Common myeloid progenitor, CD34-positive (primary cell): ENCODE measurements at regions not wholly inside any gene's neighbourhood (a gene's known extent, or its start where the extent isn't known, plus 50 kb on each side); places are given as distances from the start of the nearest gene placed in this dataset.
A peak's percentile ranks its signal among the peaks of the same experiment; 100 is the strongest.

ENCODE experiments used
- CTCF ChIA-PET: fragments of 350-600 bp; sonication (Branson Sonifier 250); formaldehyde crosslinking; loops from one replicate; lab custom pipeline; 2021; ENCODE audit warnings: antibody characterized with exemption; lab: Charles Lee
- POLR2A ChIA-PET: fragments of 350-600 bp; sonication (Branson Sonifier 250); formaldehyde crosslinking; loops from one replicate; lab custom pipeline; 2021; ENCODE audit warnings: antibody characterized with exemption; lab: Charles Lee
- DNase-seq, 3 donors: peaks; one replicate each; pipeline versions ENCODE4 v3.0.0 to v3.0.0-alpha.2; 2013
- H3K27ac ChIP-seq, 2 experiments: 1 replicate in 1 of 2; 2 replicates in 1 of 2; pipeline ENCODE4 v1.7.0; 2013; ENCODE audit warnings: inconsistent platforms in 2 of 2, low read length in 2 of 2, mild to moderate bottlenecking in 2 of 2, low read depth in 1 of 2, moderate library complexity in 1 of 2; ENCODE audit not compliant: severe bottlenecking in 2 of 2, insufficient read depth in 1 of 2, poor library complexity in 1 of 2
- H3K27me3 ChIP-seq, 5 experiments: replicated peaks in 2 of 5; 1 replicate in 3 of 5; 2 replicates in 2 of 5; pipeline versions ENCODE4 v1.6.1 to v1.7.0; 2013; ENCODE audit warnings: low read length in 4 of 5, mild to moderate bottlenecking in 2 of 5, moderate library complexity in 2 of 5, inconsistent platforms in 1 of 5; ENCODE audit not compliant: insufficient read depth in 5 of 5, control insufficient read depth in 4 of 5
- H3K36me3 ChIP-seq, 4 experiments: 1 replicate in 2 of 4; 2 replicates in 2 of 4; pipeline versions ENCODE4 v1.6.1 to v1.7.0; 2013; ENCODE audit warnings: low read length in 3 of 4, control low read depth in 1 of 4, mild to moderate bottlenecking in 1 of 4; ENCODE audit not compliant: control insufficient read depth in 4 of 4, insufficient read depth in 4 of 4
- H3K4me1 ChIP-seq, 4 experiments: 1 replicate in 3 of 4; 2 replicates in 1 of 4; pipeline versions ENCODE4 v1.6.1 to v1.7.1; 2013; ENCODE audit warnings: low read length in 3 of 4, mild to moderate bottlenecking in 3 of 4, control low read depth in 1 of 4, inconsistent platforms in 1 of 4, moderate library complexity in 1 of 4; ENCODE audit not compliant: control insufficient read depth in 4 of 4, insufficient read depth in 4 of 4; ENCODE audit errors: control extremely low read depth in 1 of 4
- H3K4me3 ChIP-seq, 7 experiments: 1 replicate in 4 of 7; 2 replicates in 3 of 7; pipeline versions ENCODE4 v1.5.1 to v1.7.0; 2013; ENCODE audit warnings: mild to moderate bottlenecking in 7 of 7, low read length in 6 of 7, moderate library complexity in 6 of 7, inconsistent platforms in 2 of 7, low read depth in 2 of 7, control low read depth in 1 of 7; ENCODE audit not compliant: insufficient read depth in 4 of 7, control insufficient read depth in 1 of 7; ENCODE audit errors: extremely low read depth in 1 of 7
- H3K9me3 ChIP-seq, 5 experiments: 1 replicate in 4 of 5; 2 replicates in 1 of 5; pipeline versions ENCODE4 v1.6.1 to v1.7.1; 2013; ENCODE audit warnings: low read length in 4 of 5, mild to moderate bottlenecking in 2 of 5, inconsistent platforms in 1 of 5, low read depth in 1 of 5, moderate library complexity in 1 of 5; ENCODE audit not compliant: control insufficient read depth in 4 of 5, insufficient read depth in 2 of 5; ENCODE audit errors: control extremely low read depth in 1 of 5
- WGBS: methylation state at CpG from one replicate; pipeline ENCODE4 v1.1.5; 2013; ENCODE audit not compliant: insufficient coverage; 5-methylcytosine and 5-hydroxymethylcytosine counted together

DNA sequence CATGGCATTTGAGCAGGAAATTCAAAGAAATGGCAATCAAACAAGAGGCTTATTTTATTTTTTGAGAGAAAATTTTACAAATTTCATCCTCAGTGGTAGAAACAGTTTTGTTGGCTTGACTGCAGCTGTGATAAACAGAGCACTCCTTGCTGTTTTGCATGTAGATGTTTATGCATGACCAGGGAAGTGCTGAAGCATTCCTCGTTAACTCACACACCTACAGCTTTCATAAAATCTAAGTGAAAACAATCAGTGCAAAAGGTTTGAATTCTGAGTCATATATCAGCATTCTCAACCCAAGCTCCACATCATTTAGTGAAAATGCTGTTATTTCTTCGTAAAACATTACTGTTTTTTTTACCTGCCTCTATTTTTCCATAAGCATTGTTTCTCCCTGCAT, 146.6 kb upstream of the CCDC68 start:
- H3K27me3 ChIP-seq: no peaks in the 10 kb centered on the region
- no peak overlapping the region for H3K27ac ChIP-seq
- H3K4me3 ChIP-seq: no peak overlapping the region
- no peak for DNase-seq
- ChIA-PET CTCF (no interaction called here), POLR2A (no interaction called here)
- H3K36me3 ChIP-seq: no peaks in the 10 kb centered on the region
- no peaks in the 10 kb centered on the region for H3K4me1 ChIP-seq
- no peaks in the 10 kb centered on the region for H3K9me3 ChIP-seq
- WGBS: no CpG with 5 or more reads among the region's 2 CpGs

DNA sequence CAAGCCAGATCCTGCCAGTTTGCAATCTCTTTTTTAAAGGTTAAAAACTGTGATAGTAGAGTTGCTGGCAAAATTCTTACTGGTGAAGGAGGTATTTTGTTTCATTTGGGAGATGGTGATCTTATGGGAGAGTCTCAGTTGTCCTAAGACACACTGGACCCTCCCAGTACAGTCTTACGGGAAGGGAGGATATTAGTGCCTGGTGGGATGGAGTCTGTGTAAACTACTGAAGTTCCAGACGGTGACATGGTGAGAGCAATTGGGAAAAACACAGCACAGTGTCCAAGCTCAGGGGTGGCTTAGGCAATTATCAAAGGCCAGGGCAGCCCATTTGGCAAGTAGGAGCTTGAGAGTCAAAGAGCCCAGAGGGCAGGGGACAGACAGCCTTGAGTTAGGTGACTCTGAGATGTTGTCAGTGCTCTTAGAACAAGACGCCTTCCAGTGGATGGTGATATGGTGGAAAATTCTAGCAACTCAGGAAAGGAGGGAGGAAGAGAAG, 143.7 kb upstream of the CCDC68 start:
- Histone ChIP-seq H3K27ac (no peak overlapping the region), H3K9me3 (no peaks in the 10 kb centered on the region), H3K4me1 (no peaks in the 10 kb centered on the region), H3K4me3 (no peak overlapping the region), H3K36me3 (no peaks in the 10 kb centered on the region), H3K27me3 (no peaks in the 10 kb centered on the region)
- ChIA-PET POLR2A (no interaction called here), CTCF (no interaction called here)
- WGBS: 100% methylated on average over 2 of the region's 3 CpGs
- no peak for DNase-seq

DNA sequence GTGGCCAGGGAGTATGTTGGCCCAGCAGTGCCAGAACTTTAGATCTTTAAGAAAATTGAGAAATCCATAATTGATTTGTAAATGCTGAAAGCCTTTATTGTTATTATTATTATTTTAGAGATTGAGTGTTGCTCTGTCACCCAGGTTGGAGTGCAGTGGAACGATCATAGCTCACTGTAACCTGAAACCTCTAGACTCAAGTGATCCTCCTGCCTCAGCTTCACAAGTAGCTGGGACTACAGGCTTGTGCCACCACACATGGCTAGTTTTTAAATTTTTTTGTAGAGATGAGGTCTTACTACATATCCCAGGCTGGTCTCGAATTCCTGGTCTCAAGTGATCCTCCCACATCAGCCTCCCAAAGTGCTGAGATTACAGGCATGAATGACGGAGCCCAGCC, 143.2 kb upstream of the CCDC68 start:
- no peak for DNase-seq
- Histone ChIP-seq H3K4me1 (no peaks in the 10 kb centered on the region), H3K27me3 (no peaks in the 10 kb centered on the region), H3K9me3 (no peaks in the 10 kb centered on the region), H3K27ac (no peak overlapping the region), H3K36me3 (no peaks in the 10 kb centered on the region), H3K4me3 (no peak overlapping the region)
- ChIA-PET CTCF (no interaction called here), POLR2A (no interaction called here)
- 100% methylated on average over 1 of the region's 3 CpGs for WGBS

DNA sequence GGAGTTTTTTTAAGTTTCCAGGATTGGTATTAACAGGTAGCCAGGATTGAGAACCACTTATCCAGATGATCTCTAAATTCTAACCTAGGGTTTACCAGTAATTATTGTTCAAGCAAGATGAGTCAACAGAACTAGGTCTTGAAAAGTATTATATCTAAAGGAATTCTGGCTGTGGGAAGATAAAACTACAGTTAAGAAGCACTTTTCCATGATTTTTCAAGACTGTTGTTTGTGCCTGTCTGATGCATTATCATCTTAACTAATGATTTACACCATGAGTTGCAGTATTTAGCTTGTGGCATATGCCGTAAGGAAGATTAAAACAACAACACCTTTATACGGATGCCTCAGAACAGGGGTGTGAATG, 142.2 kb upstream of the CCDC68 start:
- Histone ChIP-seq H3K4me3 (no peak overlapping the region), H3K36me3 (no peaks in the 10 kb centered on the region), H3K9me3 (no peaks in the 10 kb centered on the region), H3K27me3 (no peaks in the 10 kb centered on the region), H3K27ac (no peak overlapping the region), H3K4me1 (no peaks in the 10 kb centered on the region)
- ChIA-PET POLR2A (no interaction called here), CTCF (no interaction called here)
- DNase-seq: no peak
- 94% methylated on average over 2 of the region's 2 CpGs for whole genome bisulfite sequencing

DNA sequence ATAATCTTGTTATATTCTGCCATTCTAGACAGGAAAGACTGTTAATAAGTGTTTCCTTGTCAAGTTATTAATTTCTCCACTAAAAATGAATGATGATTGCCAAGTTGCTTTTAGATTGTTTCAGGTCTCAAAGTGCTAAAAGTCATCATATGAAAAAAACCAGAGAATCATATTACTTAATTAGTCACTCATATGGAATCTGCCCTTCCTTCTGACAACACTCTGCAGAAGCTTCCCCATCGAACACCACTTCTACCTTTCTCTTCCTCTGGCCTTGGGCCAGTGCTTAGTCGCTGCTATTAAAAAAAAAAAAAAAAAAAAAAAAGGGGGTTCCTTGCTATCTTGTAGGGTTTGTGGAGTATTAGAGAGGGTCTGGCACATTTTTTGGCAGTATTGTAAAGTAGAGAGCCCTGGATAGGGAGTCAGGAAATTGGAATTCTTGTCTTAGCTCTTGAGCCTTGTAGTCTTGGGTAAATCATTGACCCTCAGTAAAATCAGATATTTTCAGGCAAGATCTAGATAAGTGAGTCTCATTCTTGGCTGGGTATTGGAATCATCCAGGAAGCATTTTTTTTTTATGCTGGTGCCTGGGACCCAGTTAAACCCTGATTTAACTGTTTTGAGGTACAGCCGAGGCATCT, 141.7 kb upstream of the CCDC68 start:
- CTCF ChIA-PET: no interaction called here
- Histone ChIP-seq H3K27me3 (no peaks in the 10 kb centered on the region), H3K36me3 (no peaks in the 10 kb centered on the region), H3K4me3 (no peak overlapping the region), H3K27ac (no peak overlapping the region), H3K4me1 (no peaks in the 10 kb centered on the region), H3K9me3 (no peaks in the 10 kb centered on the region)
- WGBS: 100% methylated on average over 1 of the region's 3 CpGs
- DNase-seq: peak in 1 of 3 donors; percentile 26
- POLR2A ChIA-PET: no interaction called here

DNA sequence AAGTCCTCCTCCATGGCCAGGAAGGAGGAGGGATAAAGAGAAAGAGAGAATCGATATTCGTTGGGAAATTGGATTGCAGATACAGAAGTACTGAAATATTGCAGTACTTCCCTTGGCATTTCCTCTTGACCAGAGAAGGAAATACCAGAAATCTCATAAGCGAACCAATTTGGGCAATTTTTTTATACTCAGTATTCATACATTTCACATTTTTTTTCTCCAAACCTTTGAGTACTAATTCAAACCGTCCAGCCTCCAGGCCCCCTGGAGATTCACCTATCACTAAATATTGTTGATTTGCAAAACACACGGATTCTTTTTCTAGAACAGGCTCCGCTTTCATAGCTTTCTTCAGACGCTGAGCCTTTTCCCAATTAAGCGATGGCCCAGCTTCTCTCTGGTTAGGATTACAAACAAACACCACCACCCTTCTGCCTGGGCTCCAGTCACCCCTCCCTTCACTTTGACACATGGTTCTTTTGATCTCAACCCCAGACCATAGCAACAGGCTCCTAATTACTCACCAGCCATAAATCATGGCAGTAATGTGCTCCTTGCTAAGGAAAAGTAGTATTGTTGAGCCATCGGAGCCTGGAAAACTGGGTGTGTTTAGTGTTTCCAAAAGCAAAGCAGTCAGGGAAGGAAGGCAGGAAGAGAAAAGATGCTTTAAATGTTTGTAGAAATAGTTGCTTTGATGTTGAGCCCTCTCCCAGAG, 138.4 kb upstream of the CCDC68 start:
- peaks cover 0 to 6% (median 0%) of the 10 kb centered on the region in 5 experiments for H3K27me3 ChIP-seq
- no peak for DNase-seq
- CTCF ChIA-PET: no interaction called here
- H3K36me3 ChIP-seq: no peaks in the 10 kb centered on the region
- H3K27ac ChIP-seq: no peak overlapping the region
- no peaks in the 10 kb centered on the region for H3K4me1 ChIP-seq
- H3K4me3 ChIP-seq: no peak overlapping the region
- H3K9me3 ChIP-seq: no peaks in the 10 kb centered on the region
- WGBS: 70% methylated on average over 9 of the region's 9 CpGs
- POLR2A ChIA-PET: no interaction called here

DNA sequence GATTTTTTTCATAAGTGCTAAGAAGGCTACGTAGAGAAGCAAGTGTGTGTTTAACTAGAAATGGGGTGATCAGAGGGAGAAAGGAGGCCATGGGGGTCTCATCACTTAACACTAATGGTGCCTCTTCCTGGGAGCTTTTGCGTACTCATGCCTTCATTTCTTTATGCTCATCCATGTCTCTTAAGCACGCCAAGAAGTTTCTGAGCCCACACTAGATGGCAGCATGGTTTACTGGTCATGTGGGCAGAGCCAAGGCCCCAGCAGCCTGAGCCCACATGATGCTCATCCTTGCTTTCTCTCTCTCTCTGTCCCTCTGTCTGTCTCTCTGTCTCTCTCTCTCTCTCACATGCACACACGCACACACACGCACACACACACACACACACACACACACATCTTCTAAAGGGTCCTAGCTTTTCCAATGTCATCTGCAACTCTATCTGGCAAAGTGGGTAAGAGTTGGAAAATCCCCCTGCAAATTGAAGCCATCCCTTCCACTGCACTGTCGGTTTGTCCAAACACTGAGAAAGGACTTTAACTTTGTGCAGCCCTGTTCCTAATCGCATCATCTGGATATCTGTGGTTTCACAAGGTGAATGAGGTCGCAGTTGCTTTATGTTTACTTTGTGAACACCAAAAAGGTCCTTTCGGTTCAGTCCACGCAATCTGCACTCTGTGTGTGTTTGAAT, 137.1 kb upstream of the CCDC68 start:
- no peaks in the 10 kb centered on the region for H3K4me1 ChIP-seq
- H3K27ac ChIP-seq: no peak overlapping the region
- WGBS: 74% methylated on average over 8 of the region's 10 CpGs
- H3K4me3 ChIP-seq: no peak overlapping the region
- ChIA-PET CTCF (interaction anchor here (0.6 kb wide), 1 partner anchor 17 kb away, joined by 3 read pairs; no protein-coding TSS in a partner anchor), POLR2A (no interaction called here)
- H3K27me3 ChIP-seq: peaks cover 0 to 6% (median 0%) of the 10 kb centered on the region in 5 experiments
- DNase-seq: peak; percentile 40 to 69 (median 66)
- H3K36me3 ChIP-seq: no peaks in the 10 kb centered on the region
- no peaks in the 10 kb centered on the region for H3K9me3 ChIP-seq
